ENCODE measurements at regions not wholly inside any gene's neighbourhood (a gene's known extent, or its start where the extent isn't known, plus 50 kb on each side); places are given as distances from the start of the nearest gene placed in this dataset.

- no peak for DNase-seq (ENCODE audit: low spot score)
- Mint-ChIP-seq H3K27me3 (ENCODE audit: low read depth) (no peaks in the 10 kb centered on the region), H3K4me3 (no peak overlapping the region), H3K9me3 (no peaks in the 10 kb centered on the region), H3K27ac (peak overlapping the region; percentile 21), H3K4me1 (ENCODE audit: low read depth) (peaks cover 9% of the 10 kb centered on the region), H3K36me3 (ENCODE audit: low read depth) (no peaks in the 10 kb centered on the region)
Measured at GRCh38 chr12:93317227-93317626, 60.5 kb upstream of the NUDT4 start.

- Mint-ChIP-seq H3K27ac (no peak overlapping the region), H3K4me1 (ENCODE audit: low read depth) (peaks cover 11% of the 10 kb centered on the region), H3K27me3 (ENCODE audit: low read depth) (no peaks in the 10 kb centered on the region), H3K36me3 (ENCODE audit: low read depth) (no peaks in the 10 kb centered on the region), H3K9me3 (no peaks in the 10 kb centered on the region), H3K4me3 (no peak overlapping the region)
- no peak for DNase-seq (ENCODE audit: low spot score)
Measured at GRCh38 chr12:93318720-93319522, 58.8 kb upstream of the NUDT4 start.

- Mint-ChIP-seq H3K27ac (no peak overlapping the region), H3K27me3 (ENCODE audit: low read depth) (no peaks in the 10 kb centered on the region), H3K9me3 (no peaks in the 10 kb centered on the region), H3K36me3 (ENCODE audit: low read depth) (no peaks in the 10 kb centered on the region), H3K4me1 (ENCODE audit: low read depth) (peaks cover 11% of the 10 kb centered on the region), H3K4me3 (no peak overlapping the region)
- DNase-seq (ENCODE audit: low spot score) = no peak
Measured at GRCh38 chr12:93319523-93320050, 58.1 kb upstream of the NUDT4 start.

GRCh38 chr12:93322784-93323183 is 54.9 kb upstream of the NUDT4 start:
- Mint-ChIP-seq H3K4me3 (no peak overlapping the region), H3K36me3 (ENCODE audit: low read depth) (no peaks in the 10 kb centered on the region), H3K4me1 (ENCODE audit: low read depth) (peaks cover 3% of the 10 kb centered on the region), H3K27ac (no peak overlapping the region), H3K27me3 (ENCODE audit: low read depth) (no peaks in the 10 kb centered on the region), H3K9me3 (no peaks in the 10 kb centered on the region)
- no peak for DNase-seq (ENCODE audit: low spot score)

GRCh38 chr12:93323625-93324329 is 53.9 kb upstream of the NUDT4 start:
- no peak for DNase-seq (ENCODE audit: low spot score)
- H3K4me1 Mint-ChIP-seq (ENCODE audit: low read depth) = peaks cover 3% of the 10 kb centered on the region
- no peaks in the 10 kb centered on the region for H3K27me3 Mint-ChIP-seq (ENCODE audit: low read depth)
- H3K9me3 Mint-ChIP-seq = no peaks in the 10 kb centered on the region
- no peaks in the 10 kb centered on the region for H3K36me3 Mint-ChIP-seq (ENCODE audit: low read depth)
- H3K4me3 Mint-ChIP-seq = no peak overlapping the region
- H3K27ac Mint-ChIP-seq = no peak overlapping the region

GRCh38 chr12:93325855-93326254 is 51.9 kb upstream of the NUDT4 start:
- Mint-ChIP-seq H3K4me3 (no peak overlapping the region), H3K9me3 (no peaks in the 10 kb centered on the region), H3K4me1 (ENCODE audit: low read depth) (peaks cover 3% of the 10 kb centered on the region), H3K36me3 (ENCODE audit: low read depth) (no peaks in the 10 kb centered on the region), H3K27ac (no peak overlapping the region), H3K27me3 (ENCODE audit: low read depth) (peaks cover 2% of the 10 kb centered on the region)
- DNase-seq (ENCODE audit: low spot score) = no peak
